ENCODE measurements at regions not wholly inside any gene's neighbourhood (a gene's known extent, or its start where the extent isn't known, plus 50 kb on each side); places are given as distances from the start of the nearest gene placed in this dataset.
"Not testable (repeated sequence)": the region's sequence is repeated elsewhere in the genome, so short reads cannot be mapped to it uniquely, and the experiment has no call there.

- H3K9me3 Mint-ChIP-seq (ENCODE audit: low read depth): no peaks in the 10 kb centered on the region
- no peak overlapping the region for H3K4me3 Mint-ChIP-seq
- H3K36me3 Mint-ChIP-seq: no peaks in the 10 kb centered on the region
- H3K27me3 Mint-ChIP-seq: no peaks in the 10 kb centered on the region
- H3K27ac Mint-ChIP-seq: no peak overlapping the region
- H3K4me1 Mint-ChIP-seq (ENCODE audit: low read depth): no peaks in the 10 kb centered on the region
Measured at GRCh38 chr2:44051593-44052347, 56.0 kb upstream of the LRPPRC start.

DNA sequence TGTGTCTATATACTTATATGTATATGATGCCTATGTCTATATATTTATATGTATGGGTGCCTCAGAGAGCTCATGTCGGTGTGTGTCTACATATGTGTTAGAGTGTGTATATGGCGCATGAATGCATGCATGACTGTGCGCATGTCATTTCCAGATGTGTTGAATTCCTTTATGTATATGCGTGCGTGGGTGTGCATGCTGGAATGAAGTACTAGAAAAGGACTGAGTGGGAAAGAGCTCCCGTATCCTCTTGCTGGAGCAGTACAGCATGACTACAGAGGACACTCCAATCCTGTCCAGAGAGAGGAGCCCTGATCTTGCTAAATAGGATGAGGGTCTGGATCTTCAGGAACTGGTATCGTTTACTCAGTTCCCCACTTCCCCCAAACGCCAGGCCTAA lies 56.8 kb upstream of the LRPPRC start:
- Mint-ChIP-seq H3K27me3 (no peaks in the 10 kb centered on the region), H3K9me3 (ENCODE audit: low read depth) (no peaks in the 10 kb centered on the region), H3K4me3 (no peak overlapping the region), H3K36me3 (no peaks in the 10 kb centered on the region), H3K27ac (no peak overlapping the region), H3K4me1 (ENCODE audit: low read depth) (no peaks in the 10 kb centered on the region)

DNA sequence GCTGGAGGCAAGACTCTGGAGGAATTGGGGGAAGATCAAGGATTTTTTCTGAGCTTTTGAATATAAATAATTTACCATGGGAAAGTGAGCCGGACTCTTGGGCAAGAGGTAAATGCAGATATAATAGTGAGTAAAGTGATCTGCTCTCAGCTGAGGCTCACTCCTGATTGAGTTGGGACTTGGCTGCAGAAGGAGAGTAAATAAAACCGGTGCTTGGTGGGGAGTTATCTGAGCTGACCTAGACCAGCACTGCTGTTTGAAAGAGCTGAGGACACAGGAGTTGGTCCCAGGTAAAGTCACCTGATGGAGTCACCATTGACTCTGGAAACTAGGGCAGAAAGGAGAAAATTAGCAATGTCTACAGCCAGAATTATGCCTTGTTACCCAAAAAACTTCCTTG lies 57.3 kb upstream of the LRPPRC start:
- no peaks in the 10 kb centered on the region for H3K36me3 Mint-ChIP-seq
- H3K27ac Mint-ChIP-seq: no peak overlapping the region
- H3K4me3 Mint-ChIP-seq: no peak overlapping the region
- no peaks in the 10 kb centered on the region for H3K9me3 Mint-ChIP-seq (ENCODE audit: low read depth)
- H3K4me1 Mint-ChIP-seq (ENCODE audit: low read depth): no peaks in the 10 kb centered on the region
- H3K27me3 Mint-ChIP-seq: no peaks in the 10 kb centered on the region

- Mint-ChIP-seq H3K27ac (no peak overlapping the region), H3K27me3 (no peaks in the 10 kb centered on the region), H3K4me3 (no peak overlapping the region), H3K36me3 (no peaks in the 10 kb centered on the region), H3K9me3 (ENCODE audit: low read depth) (no peaks in the 10 kb centered on the region), H3K4me1 (ENCODE audit: low read depth) (no peaks in the 10 kb centered on the region)
Measured at GRCh38 chr2:44053456-44053855, 57.7 kb upstream of the LRPPRC start.

GRCh38 chr2:44055229-44055628 lies 59.4 kb upstream of the LRPPRC start:
- no peak overlapping the region for H3K27ac Mint-ChIP-seq
- H3K4me3 Mint-ChIP-seq: no peak overlapping the region
- no peaks in the 10 kb centered on the region for H3K4me1 Mint-ChIP-seq (ENCODE audit: low read depth)
- H3K9me3 Mint-ChIP-seq (ENCODE audit: low read depth): no peaks in the 10 kb centered on the region
- H3K27me3 Mint-ChIP-seq: no peaks in the 10 kb centered on the region
- H3K36me3 Mint-ChIP-seq: no peaks in the 10 kb centered on the region

DNA sequence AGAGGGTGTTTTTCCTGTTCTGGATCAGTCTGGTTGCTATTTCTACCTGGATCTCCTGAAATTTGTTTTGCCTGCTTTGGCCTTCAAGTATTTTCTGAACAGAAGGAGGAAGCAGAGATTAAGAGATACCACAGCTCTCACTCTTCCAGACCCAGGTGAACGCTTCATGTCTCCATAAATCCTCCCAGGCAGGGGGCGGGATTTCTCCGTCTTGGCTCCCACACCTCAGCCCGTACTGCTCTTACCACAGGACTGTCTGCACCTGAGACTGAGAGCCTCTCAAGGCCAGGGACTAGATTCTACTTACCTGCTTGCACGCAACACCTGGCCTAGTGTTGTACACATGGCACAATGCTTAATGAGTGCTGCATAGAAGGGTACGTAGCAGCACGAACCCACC lies 59.9 kb upstream of the LRPPRC start:
- Mint-ChIP-seq H3K4me1 (ENCODE audit: low read depth) (no peaks in the 10 kb centered on the region), H3K9me3 (ENCODE audit: low read depth) (no peaks in the 10 kb centered on the region), H3K4me3 (no peak overlapping the region), H3K27ac (no peak overlapping the region), H3K36me3 (no peaks in the 10 kb centered on the region), H3K27me3 (no peaks in the 10 kb centered on the region)

GRCh38 chr2:44056947-44057346 lies 61.2 kb upstream of the LRPPRC start:
- H3K4me1 Mint-ChIP-seq (ENCODE audit: low read depth): no peaks in the 10 kb centered on the region
- H3K36me3 Mint-ChIP-seq: no peaks in the 10 kb centered on the region
- no peak overlapping the region for H3K27ac Mint-ChIP-seq
- H3K9me3 Mint-ChIP-seq (ENCODE audit: low read depth): no peaks in the 10 kb centered on the region
- no peak overlapping the region for H3K4me3 Mint-ChIP-seq
- peaks cover under 1% of the 10 kb centered on the region for H3K27me3 Mint-ChIP-seq

GRCh38 chr2:44060286-44060685 lies 64.5 kb upstream of the LRPPRC start:
- H3K4me3 Mint-ChIP-seq; H3K9me3 Mint-ChIP-seq (ENCODE audit: low read depth); H3K27ac Mint-ChIP-seq; H3K27me3 Mint-ChIP-seq; H3K4me1 Mint-ChIP-seq (ENCODE audit: low read depth); H3K36me3 Mint-ChIP-seq: not testable (repeated sequence)

DNA sequence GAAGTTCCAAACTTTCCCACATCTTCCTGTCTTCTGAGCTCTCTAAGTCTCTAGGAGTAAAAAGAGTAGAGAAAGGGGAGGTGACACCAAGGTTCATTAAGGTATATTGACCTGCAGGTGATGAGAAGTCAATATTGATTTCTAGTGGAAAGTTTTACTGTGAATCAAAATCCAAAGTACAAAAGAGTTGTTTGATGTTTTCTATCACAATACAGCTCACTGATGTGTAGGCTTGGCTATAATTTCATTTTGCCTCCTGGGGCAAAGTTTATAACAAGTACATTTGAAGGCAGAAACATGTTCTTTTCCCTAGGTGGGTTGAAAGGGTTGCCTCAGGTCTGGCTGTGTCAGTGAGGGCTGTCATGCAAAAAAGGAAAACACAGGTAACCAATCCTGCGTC lies 65.2 kb upstream of the LRPPRC start:
- Mint-ChIP-seq H3K36me3 (no peaks in the 10 kb centered on the region), H3K4me1 (ENCODE audit: low read depth) (no peaks in the 10 kb centered on the region), H3K27ac (no peak overlapping the region), H3K27me3 (peaks cover 4% of the 10 kb centered on the region), H3K9me3 (ENCODE audit: low read depth) (no peaks in the 10 kb centered on the region), H3K4me3 (no peak overlapping the region)

- peaks cover 4% of the 10 kb centered on the region for H3K27me3 Mint-ChIP-seq
- no peak overlapping the region for H3K27ac Mint-ChIP-seq
- no peak overlapping the region for H3K4me3 Mint-ChIP-seq
- H3K36me3 Mint-ChIP-seq: no peaks in the 10 kb centered on the region
- H3K4me1 Mint-ChIP-seq (ENCODE audit: low read depth): no peaks in the 10 kb centered on the region
- H3K9me3 Mint-ChIP-seq (ENCODE audit: low read depth): no peaks in the 10 kb centered on the region
Measured at GRCh38 chr2:44061469-44061868, 65.7 kb upstream of the LRPPRC start.

GRCh38 chr2:44061876-44062275 lies 66.1 kb upstream of the LRPPRC start:
- Mint-ChIP-seq H3K4me3 (no peak overlapping the region), H3K36me3 (no peaks in the 10 kb centered on the region), H3K27ac (no peak overlapping the region), H3K27me3 (peaks cover 4% of the 10 kb centered on the region), H3K9me3 (ENCODE audit: low read depth) (no peaks in the 10 kb centered on the region), H3K4me1 (ENCODE audit: low read depth) (no peaks in the 10 kb centered on the region)

DNA sequence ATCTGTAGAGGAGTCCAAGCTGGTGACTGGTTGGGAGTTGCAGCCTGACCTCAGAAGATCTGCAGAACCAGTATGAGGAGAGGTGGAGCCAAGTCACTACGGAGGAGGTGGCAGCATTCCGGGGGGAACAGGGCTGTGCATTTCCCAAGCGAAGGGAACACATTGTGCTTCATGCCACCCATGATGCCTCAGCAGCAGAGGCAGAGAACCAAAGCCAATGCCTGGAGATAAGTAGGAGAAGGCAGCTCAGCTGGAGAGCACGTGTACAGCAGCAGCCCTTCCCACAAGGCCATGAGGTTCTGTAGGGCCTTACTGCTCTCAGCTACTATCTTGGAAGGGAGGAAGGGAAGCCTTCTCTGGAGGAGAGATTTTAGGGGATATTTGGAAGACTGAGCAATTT lies 67.2 kb upstream of the LRPPRC start:
- no peak overlapping the region for H3K27ac Mint-ChIP-seq
- H3K4me3 Mint-ChIP-seq: no peak overlapping the region
- no peaks in the 10 kb centered on the region for H3K9me3 Mint-ChIP-seq (ENCODE audit: low read depth)
- H3K36me3 Mint-ChIP-seq: no peaks in the 10 kb centered on the region
- H3K27me3 Mint-ChIP-seq: peaks cover 4% of the 10 kb centered on the region
- no peaks in the 10 kb centered on the region for H3K4me1 Mint-ChIP-seq (ENCODE audit: low read depth)

DNA sequence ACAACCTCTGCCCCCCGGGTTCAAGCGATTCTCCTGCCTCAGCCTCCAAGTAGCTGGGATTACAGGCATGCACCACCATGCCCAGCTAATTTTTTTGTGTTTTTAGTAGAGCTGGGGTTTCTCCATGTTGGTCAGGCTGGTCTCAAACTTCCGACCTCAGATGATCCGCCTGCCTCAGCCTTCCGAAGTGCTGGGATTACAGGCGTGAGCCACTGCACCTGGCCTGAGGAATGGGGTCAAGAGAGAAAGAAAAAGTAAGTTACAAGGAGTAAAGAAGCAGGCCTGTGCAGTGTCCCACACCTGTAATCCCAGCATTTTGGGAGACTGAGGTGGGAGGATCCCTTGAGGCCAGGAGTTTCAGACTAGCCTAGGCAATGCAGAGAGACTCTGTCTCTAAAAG lies 68.5 kb upstream of the LRPPRC start:
- not testable (repeated sequence) for H3K4me3 Mint-ChIP-seq; H3K9me3 Mint-ChIP-seq (ENCODE audit: low read depth); H3K27me3 Mint-ChIP-seq; H3K27ac Mint-ChIP-seq; H3K36me3 Mint-ChIP-seq; H3K4me1 Mint-ChIP-seq (ENCODE audit: low read depth)

- not testable (repeated sequence) for H3K36me3 Mint-ChIP-seq; H3K9me3 Mint-ChIP-seq (ENCODE audit: low read depth); H3K4me1 Mint-ChIP-seq (ENCODE audit: low read depth); H3K27ac Mint-ChIP-seq; H3K27me3 Mint-ChIP-seq; H3K4me3 Mint-ChIP-seq
Measured at GRCh38 chr2:44067012-44067790, 71.4 kb upstream of the LRPPRC start.

- H3K4me3 Mint-ChIP-seq; H3K4me1 Mint-ChIP-seq (ENCODE audit: low read depth); H3K36me3 Mint-ChIP-seq; H3K27ac Mint-ChIP-seq; H3K27me3 Mint-ChIP-seq; H3K9me3 Mint-ChIP-seq (ENCODE audit: low read depth): not testable (repeated sequence)
Measured at GRCh38 chr2:44067791-44068181, 72.0 kb upstream of the LRPPRC start.

Data from activated naive CD8-positive, alpha-beta T cell (primary cell).